ENCODE measurements at regions not wholly inside any gene's neighbourhood (a gene's known extent, or its start where the extent isn't known, plus 50 kb on each side); places are given as distances from the start of the nearest gene placed in this dataset.
A peak's percentile ranks its signal among the peaks of the same experiment; 100 is the strongest.

DNA sequence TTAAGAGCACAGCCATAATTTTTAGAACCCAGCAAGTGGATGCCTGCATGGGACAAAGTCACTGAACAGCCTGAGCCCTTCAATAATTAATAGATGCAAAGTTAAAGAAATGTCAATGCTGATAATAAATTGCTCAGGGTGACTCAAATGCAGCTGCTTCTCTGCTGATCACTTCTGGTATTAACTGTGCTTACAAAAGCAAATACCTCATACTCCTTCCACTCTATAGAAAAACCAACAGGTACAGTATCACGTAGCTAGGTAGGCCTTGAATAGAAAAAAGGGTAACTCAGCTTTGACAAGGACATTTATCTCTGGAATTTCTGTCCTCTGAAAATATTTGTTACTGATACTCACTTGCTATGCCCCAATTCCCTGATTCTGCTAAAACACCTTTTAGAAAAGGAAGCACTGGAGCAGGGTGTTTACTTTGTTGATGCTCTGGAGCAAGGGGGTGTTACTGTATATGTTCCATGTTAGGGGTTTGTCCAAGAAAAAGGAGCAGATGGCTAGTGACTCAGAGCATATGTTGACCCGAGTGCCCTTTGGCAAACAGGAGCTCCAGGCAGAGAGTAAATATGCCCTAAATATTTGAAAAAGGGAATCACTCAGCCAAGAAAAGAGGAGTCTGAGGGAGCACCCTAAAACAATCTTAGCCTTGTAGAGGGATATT, 59.1 kb upstream of the RTN4 start (continued):
- TF ChIP-seq ZSCAN25 (CRISPR knock-in tag; IDR thresholded peaks at IDR 0.05) (no peak), ZNF781 (CRISPR knock-in tag; IDR thresholded peaks at IDR 0.05; ENCODE audit: borderline replicate concordance, not compliant biosample characterization) (no peak), PCBP1 (IDR thresholded peaks at IDR 0.05; ENCODE audit: borderline replicate concordance, low read depth, low read length) (no peak), HDAC2 (CRISPR knock-in tag; IDR thresholded peaks at IDR 0.05) (peak; percentile 50; the same call in 1 of the 2 replicates), ZNF331 (CRISPR knock-in tag; IDR thresholded peaks at IDR 0.05) (no peak), ZNF749 (CRISPR knock-in tag; IDR thresholded peaks at IDR 0.05; ENCODE audit: borderline replicate concordance) (no peak), ZNF432 (CRISPR knock-in tag; IDR thresholded peaks at IDR 0.05; ENCODE audit: borderline replicate concordance) (no peak), NFKB2 (CRISPR knock-in tag; IDR thresholded peaks at IDR 0.05; ENCODE audit: borderline replicate concordance) (no peak), MAFG (CRISPR knock-in tag; IDR thresholded peaks at IDR 0.05) (no peak), ZNF790 (CRISPR knock-in tag; IDR thresholded peaks at IDR 0.05; ENCODE audit: borderline replicate concordance) (no peak), PAWR (CRISPR knock-in tag; IDR thresholded peaks at IDR 0.05; ENCODE audit: borderline replicate concordance) (no peak), ZNF263 (CRISPR knock-in tag; IDR thresholded peaks at IDR 0.05) (peak; percentile 98), TCF12 (IDR thresholded peaks at IDR 0.05) (no peak), TCF12 (CRISPR knock-in tag; IDR thresholded peaks at IDR 0.05) (no peak), BHLHE40 (IDR thresholded peaks at IDR 0.05; ENCODE audit: low read length) (no peak), ERF (CRISPR knock-in tag; IDR thresholded peaks at IDR 0.05) (peak; percentile 62; the same call in 1 of the 2 replicates), KDM4B (CRISPR knock-in tag; IDR thresholded peaks at IDR 0.05) (no peak), ZNF430 (CRISPR knock-in tag; IDR thresholded peaks at IDR 0.05) (no peak), MED8 (CRISPR knock-in tag; IDR thresholded peaks at IDR 0.05; ENCODE audit: insufficient replicate concordance) (no peak), ZNF34 (CRISPR knock-in tag; IDR thresholded peaks at IDR 0.05; ENCODE audit: borderline replicate concordance) (no peak), TBP (CRISPR knock-in tag; IDR thresholded peaks at IDR 0.05) (no peak), JUN (CRISPR knock-in tag; IDR thresholded peaks at IDR 0.05) (peak; percentile 68; the same call in 1 of the 2 replicates), ARID2 (CRISPR knock-in tag; IDR thresholded peaks at IDR 0.05; ENCODE audit: borderline replicate concordance) (no peak), ZMYM2 (CRISPR knock-in tag; IDR thresholded peaks at IDR 0.05) (no peak)
- TF ChIP-seq, protein P1, sequence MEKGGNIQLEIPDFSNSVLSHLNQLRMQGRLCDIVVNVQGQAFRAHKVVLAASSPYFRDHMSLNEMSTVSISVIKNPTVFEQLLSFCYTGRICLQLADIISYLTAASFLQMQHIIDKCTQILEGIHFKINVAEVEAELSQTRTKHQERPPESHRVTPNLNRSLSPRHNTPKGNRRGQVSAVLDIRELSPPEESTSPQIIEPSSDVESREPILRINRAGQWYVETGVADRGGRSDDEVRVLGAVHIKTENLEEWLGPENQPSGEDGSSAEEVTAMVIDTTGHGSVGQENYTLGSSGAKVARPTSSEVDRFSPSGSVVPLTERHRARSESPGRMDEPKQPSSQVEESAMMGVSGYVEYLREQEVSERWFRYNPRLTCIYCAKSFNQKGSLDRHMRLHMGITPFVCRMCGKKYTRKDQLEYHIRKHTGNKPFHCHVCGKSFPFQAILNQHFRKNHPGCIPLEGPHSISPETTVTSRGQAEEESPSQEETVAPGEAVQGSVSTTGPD (CRISPR knock-in tag; IDR thresholded peaks at IDR 0.05): no peak
- TF ChIP-seq, protein P2, sequence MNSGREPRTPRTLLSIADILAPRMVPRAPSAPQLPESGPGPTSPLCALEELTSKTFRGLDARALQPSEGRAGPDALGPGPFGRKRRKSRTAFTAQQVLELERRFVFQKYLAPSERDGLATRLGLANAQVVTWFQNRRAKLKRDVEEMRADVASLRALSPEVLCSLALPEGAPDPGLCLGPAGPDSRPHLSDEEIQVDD (CRISPR knock-in tag; IDR thresholded peaks at IDR 0.05; ENCODE audit: borderline replicate concordance): no peak
- TF ChIP-seq, protein P3, sequence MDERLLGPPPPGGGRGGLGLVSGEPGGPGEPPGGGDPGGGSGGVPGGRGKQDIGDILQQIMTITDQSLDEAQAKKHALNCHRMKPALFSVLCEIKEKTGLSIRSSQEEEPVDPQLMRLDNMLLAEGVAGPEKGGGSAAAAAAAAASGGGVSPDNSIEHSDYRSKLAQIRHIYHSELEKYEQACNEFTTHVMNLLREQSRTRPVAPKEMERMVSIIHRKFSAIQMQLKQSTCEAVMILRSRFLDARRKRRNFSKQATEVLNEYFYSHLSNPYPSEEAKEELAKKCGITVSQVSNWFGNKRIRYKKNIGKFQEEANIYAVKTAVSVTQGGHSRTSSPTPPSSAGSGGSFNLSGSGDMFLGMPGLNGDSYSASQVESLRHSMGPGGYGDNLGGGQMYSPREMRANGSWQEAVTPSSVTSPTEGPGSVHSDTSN (CRISPR knock-in tag; IDR thresholded peaks at IDR 0.05): no peak
- TF ChIP-seq, protein P4, sequence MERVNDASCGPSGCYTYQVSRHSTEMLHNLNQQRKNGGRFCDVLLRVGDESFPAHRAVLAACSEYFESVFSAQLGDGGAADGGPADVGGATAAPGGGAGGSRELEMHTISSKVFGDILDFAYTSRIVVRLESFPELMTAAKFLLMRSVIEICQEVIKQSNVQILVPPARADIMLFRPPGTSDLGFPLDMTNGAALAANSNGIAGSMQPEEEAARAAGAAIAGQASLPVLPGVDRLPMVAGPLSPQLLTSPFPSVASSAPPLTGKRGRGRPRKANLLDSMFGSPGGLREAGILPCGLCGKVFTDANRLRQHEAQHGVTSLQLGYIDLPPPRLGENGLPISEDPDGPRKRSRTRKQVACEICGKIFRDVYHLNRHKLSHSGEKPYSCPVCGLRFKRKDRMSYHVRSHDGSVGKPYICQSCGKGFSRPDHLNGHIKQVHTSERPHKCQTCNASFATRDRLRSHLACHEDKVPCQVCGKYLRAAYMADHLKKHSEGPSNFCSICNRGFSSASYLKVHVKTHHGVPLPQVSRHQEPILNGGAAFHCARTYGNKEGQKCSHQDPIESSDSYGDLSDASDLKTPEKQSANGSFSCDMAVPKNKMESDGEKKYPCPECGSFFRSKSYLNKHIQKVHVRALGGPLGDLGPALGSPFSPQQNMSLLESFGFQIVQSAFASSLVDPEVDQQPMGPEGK (CRISPR knock-in tag; IDR thresholded peaks at IDR 0.05): peak; percentile 35

Data from HepG2 (cell line).